ENCODE measurements at regions not wholly inside any gene's neighbourhood (a gene's known extent, or its start where the extent isn't known, plus 50 kb on each side); places are given as distances from the start of the nearest gene placed in this dataset.

- TF ChIP-seq CTCF (IDR thresholded peaks at IDR 0.05) (no peak), POLR2AphosphoS5 (IDR thresholded peaks at IDR 0.05) (no peak), POLR2A (IDR thresholded peaks at IDR 0.05; ENCODE audit: low read depth) (no peak)
Observed at GRCh38 chr3:13168391-13168790, 95.2 kb upstream of the IQSEC1 start.
